ENCODE measurements at regions not wholly inside any gene's neighbourhood (a gene's known extent, or its start where the extent isn't known, plus 50 kb on each side); places are given as distances from the start of the nearest gene placed in this dataset.
A peak's percentile ranks its signal among the peaks of the same experiment; 100 is the strongest.

- TF ChIP-seq GATA3 (IDR thresholded peaks at IDR 0.05; ENCODE audit: low read depth, low read length) = peak; percentile 73
- peak; percentile 82 for TF ChIP-seq GATA2 (IDR thresholded peaks at IDR 0.05; ENCODE audit: low read depth, low read length)
Observed at GRCh38 chr16:65662256-65662655, 540.4 kb upstream of the CDH11 start.
